ENCODE measurements at regions not wholly inside any gene's neighbourhood (a gene's known extent, or its start where the extent isn't known, plus 50 kb on each side); places are given as distances from the start of the nearest gene placed in this dataset.

GRCh38 chr19:31178833-31179470 lies 170.3 kb downstream of the TSHZ3 start:
- no peak for TF ChIP-seq CTCF (IDR thresholded peaks at IDR 0.05; ENCODE audit: unreplicated experiment)
- DNase-seq (ENCODE audit: low spot score in 2 of 2, unreplicated experiment in 2 of 2) = no peak
- H3K27me3 Mint-ChIP-seq (ENCODE audit: low read depth) = peaks cover 2% of the 10 kb centered on the region
- peaks cover 5% of the 10 kb centered on the region for H3K9me3 Mint-ChIP-seq
- H3K4me1 Mint-ChIP-seq = peaks cover 4% of the 10 kb centered on the region
- H3K36me3 Mint-ChIP-seq = no peaks in the 10 kb centered on the region
- H3K27ac Mint-ChIP-seq = no peak overlapping the region
- H3K4me3 Mint-ChIP-seq = no peak overlapping the region

DNA sequence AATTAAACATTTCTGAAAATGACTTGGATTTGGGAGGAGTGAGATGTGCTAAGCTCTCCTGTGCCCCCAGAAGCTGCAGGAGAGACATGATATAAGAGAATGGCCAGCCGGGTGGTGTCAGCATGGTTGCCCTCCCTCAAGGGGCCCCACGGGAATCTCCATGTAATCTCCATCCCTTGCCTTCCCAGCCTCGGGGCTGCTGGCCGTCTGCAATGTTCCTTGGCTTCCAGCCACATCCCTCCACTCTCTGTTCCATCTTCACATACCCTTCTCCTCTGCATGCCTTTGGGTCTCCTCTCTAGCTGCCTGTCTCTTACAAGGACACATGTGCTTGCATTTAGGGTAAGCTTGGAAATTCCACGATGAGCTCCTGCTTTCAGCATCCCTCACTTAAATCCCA lies 172.0 kb downstream of the TSHZ3 start:
- Mint-ChIP-seq H3K4me1 (peaks cover 4% of the 10 kb centered on the region), H3K27ac (no peak overlapping the region), H3K9me3 (peaks cover 5% of the 10 kb centered on the region), H3K27me3 (ENCODE audit: low read depth) (peaks cover under 1% of the 10 kb centered on the region), H3K36me3 (no peaks in the 10 kb centered on the region), H3K4me3 (no peak overlapping the region)
- no peak for DNase-seq (ENCODE audit: low spot score in 2 of 2, unreplicated experiment in 2 of 2)
- TF ChIP-seq CTCF (IDR thresholded peaks at IDR 0.05; ENCODE audit: unreplicated experiment) = no peak

DNA sequence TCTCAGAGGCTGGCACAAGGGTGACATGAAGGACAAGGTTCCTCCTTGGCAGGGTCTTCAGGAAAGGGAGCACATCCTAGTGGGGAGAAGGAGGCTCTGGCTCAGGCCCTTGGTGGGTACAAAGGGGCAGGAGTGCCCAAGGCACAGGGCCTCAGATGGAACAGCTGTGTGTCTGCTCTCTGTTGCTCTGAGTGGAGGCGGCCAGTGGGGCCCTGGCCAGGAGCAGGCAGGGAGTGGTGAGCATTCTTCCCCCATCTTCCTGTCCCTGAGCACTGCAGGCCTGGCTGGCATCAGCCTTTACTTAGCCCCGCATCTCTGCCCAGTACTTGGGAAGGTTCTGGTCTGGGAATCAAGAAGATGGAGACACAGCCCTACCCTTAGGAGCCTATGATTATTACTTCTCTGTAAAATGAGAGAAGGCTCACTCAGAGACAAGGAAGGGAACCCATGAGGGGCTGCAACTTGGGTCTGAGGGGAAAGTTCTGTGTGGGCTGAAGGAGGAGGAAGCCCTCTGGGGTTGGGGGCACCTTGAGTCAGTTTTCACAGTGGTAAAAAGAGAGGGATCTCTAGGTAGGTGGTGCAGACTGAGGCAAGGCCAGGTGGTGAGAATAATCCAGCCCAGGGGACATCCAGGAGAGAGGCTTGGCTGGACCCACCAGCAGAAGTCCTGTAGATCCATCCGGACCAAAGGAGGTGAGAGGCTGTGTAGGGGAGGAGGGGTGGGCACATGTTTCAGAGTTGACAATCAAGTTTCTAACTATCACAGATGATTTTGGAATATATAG lies 173.5 kb downstream of the TSHZ3 start:
- H3K27me3 Mint-ChIP-seq (ENCODE audit: low read depth) = no peaks in the 10 kb centered on the region
- no peak for DNase-seq (ENCODE audit: low spot score in 2 of 2, unreplicated experiment in 2 of 2)
- no peak overlapping the region for H3K27ac Mint-ChIP-seq
- no peaks in the 10 kb centered on the region for H3K36me3 Mint-ChIP-seq
- H3K4me3 Mint-ChIP-seq = no peak overlapping the region
- peaks cover 5% of the 10 kb centered on the region for H3K9me3 Mint-ChIP-seq
- no peak for TF ChIP-seq CTCF (IDR thresholded peaks at IDR 0.05; ENCODE audit: unreplicated experiment)
- H3K4me1 Mint-ChIP-seq = peaks cover 4% of the 10 kb centered on the region

GRCh38 chr19:31174948-31175347 lies 174.3 kb downstream of the TSHZ3 start:
- Mint-ChIP-seq H3K27me3 (ENCODE audit: low read depth) (no peaks in the 10 kb centered on the region), H3K27ac (no peak overlapping the region), H3K9me3 (peaks cover 5% of the 10 kb centered on the region), H3K36me3 (no peaks in the 10 kb centered on the region), H3K4me1 (peaks cover 4% of the 10 kb centered on the region), H3K4me3 (no peak overlapping the region)
- DNase-seq (ENCODE audit: low spot score in 2 of 2, unreplicated experiment in 2 of 2) = no peak
- no peak for TF ChIP-seq CTCF (IDR thresholded peaks at IDR 0.05; ENCODE audit: unreplicated experiment)

DNA sequence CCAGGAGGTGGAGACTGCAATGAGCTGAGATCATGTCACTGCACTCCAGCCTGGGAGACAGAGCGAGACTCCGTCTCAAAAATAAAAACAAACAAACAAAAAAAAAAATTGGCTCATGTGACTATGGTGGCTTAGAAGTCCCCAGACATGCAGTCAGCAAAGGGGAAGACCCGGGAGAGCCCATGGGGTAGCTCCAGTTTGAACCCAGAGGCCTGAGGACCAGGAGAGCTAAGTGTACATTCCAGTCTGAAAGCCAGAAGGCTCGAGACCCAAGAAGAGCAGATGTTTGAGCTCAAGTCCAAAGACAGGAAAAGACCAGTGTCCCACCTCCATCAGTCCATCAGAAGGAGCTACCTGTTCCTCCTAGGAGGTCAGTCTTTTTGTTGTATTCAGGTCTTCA lies 175.2 kb downstream of the TSHZ3 start:
- no peak overlapping the region for H3K27ac Mint-ChIP-seq
- H3K27me3 Mint-ChIP-seq (ENCODE audit: low read depth) = no peaks in the 10 kb centered on the region
- H3K36me3 Mint-ChIP-seq = no peaks in the 10 kb centered on the region
- peaks cover 4% of the 10 kb centered on the region for H3K4me1 Mint-ChIP-seq
- no peak overlapping the region for H3K4me3 Mint-ChIP-seq
- DNase-seq (ENCODE audit: low spot score in 2 of 2, unreplicated experiment in 2 of 2) = no peak
- H3K9me3 Mint-ChIP-seq = peaks cover 4% of the 10 kb centered on the region
- TF ChIP-seq CTCF (IDR thresholded peaks at IDR 0.05; ENCODE audit: unreplicated experiment) = no peak

Measured in mesothelial cell of epicardium (in vitro differentiated cells).